Kidney (tissue), 13 donors: ENCODE measurements at regions not wholly inside any gene's neighbourhood (a gene's known extent, or its start where the extent isn't known, plus 50 kb on each side); places are given as distances from the start of the nearest gene placed in this dataset.
"Not testable (repeated sequence)": the region's sequence is repeated elsewhere in the genome, so short reads cannot be mapped to it uniquely, and the experiment has no call there.

Source experiments
- DNase-seq, 5 donors: peaks; one replicate each; pipeline ENCODE4 v3.0.0-alpha.2; 2013 to 2020
- FAIRE-seq: peaks from 2 replicates; lab custom pipeline; 2012; peaks lifted over from hg19 to GRCh38; lab: Jason Lieb, UNC
- H3K27ac ChIP-seq, 2 donors: one replicate each; pipeline ENCODE4 v1.7.0; 2013; ENCODE audit warnings: low read depth in 2 of 2, low read length in 2 of 2, inconsistent platforms in 1 of 2
- H3K27me3 ChIP-seq: one replicate; pipeline ENCODE4 v1.7.1; 2013; ENCODE audit warnings: low read length, inconsistent platforms; ENCODE audit not compliant: control insufficient read depth, insufficient read depth
- H3K36me3 ChIP-seq, 3 donors: one replicate each; pipeline versions ENCODE4 v1.7.0 to v1.7.1; 2013; ENCODE audit warnings: low read length in 3 of 3, control low read depth in 1 of 3, inconsistent platforms in 1 of 3; ENCODE audit not compliant: insufficient read depth in 3 of 3, control insufficient read depth in 2 of 3
- H3K4me1 ChIP-seq, 3 donors: one replicate each; pipeline versions ENCODE4 v1.7.0 to v1.7.1; 2013; ENCODE audit warnings: low read length in 3 of 3, inconsistent platforms in 1 of 3, low read depth in 1 of 3; ENCODE audit not compliant: control insufficient read depth in 2 of 3, insufficient read depth in 2 of 3
- H3K4me3 ChIP-seq, 3 donors: one replicate each; pipeline versions ENCODE4 v1.7.0 to v1.8.1; 2013; ENCODE audit warnings: low read length in 3 of 3, control low read depth in 1 of 3, inconsistent platforms in 1 of 3
- H3K9ac ChIP-seq, 3 donors: one replicate each; pipeline versions ENCODE4 v1.7.0 to v1.7.1; 2013; ENCODE audit warnings: low read length in 3 of 3, control low read depth in 1 of 3, inconsistent platforms in 1 of 3
- H3K9me3 ChIP-seq, 3 donors: one replicate each; pipeline versions ENCODE4 v1.7.0 to v1.7.1; 2013; ENCODE audit warnings: low read length in 3 of 3, control low read depth in 1 of 3, inconsistent platforms in 1 of 3; ENCODE audit not compliant: control insufficient read depth in 2 of 3, insufficient read depth in 1 of 3
- CTCF ChIP-seq: IDR thresholded peaks from 3 replicates; pipeline ENCODE4 v1.5.1; 2012; ENCODE audit warnings: mild to moderate bottlenecking, moderate library complexity, borderline replicate concordance; ENCODE audit not compliant: insufficient read depth; ENCODE audit errors: extremely low read depth
- intact Hi-C: fragments of 100-400 bp; cut with DNase I; formaldehyde crosslinking; loops from one replicate; pipeline ENCODE4 v1.11.1; 2022
- donor health status: control.
- donor health status: control.
- donor health status: control.
- donor health status: control.
- donor health status: control.
- donor health status: DM: yes; HTN: yes; CAD: no.
- donor health status: Normal renal cell carcinoma (clear cell type).

GRCh38 chr21:23138797-23139196, 2140.6 kb downstream of the NCAM2 start:
- Histone ChIP-seq H3K4me3 (no peak overlapping the region), H3K36me3 (no peaks in the 10 kb centered on the region), H3K27ac (no peak overlapping the region), H3K9ac (no peak overlapping the region), H3K9me3 (peaks cover 0 to 3% (median 0%) of the 10 kb centered on the region in 3 donors), H3K4me1 (no peaks in the 10 kb centered on the region), H3K27me3 (no peaks in the 10 kb centered on the region)
- no peak for DNase-seq
- intact Hi-C loops, result no loop called here
- TF ChIP-seq CTCF, result no peak
- no peak for FAIRE-seq

GRCh38 chr21:23152130-23152529, 2153.9 kb downstream of the NCAM2 start:
- no peaks in the 10 kb centered on the region for H3K27me3 ChIP-seq
- no peaks in the 10 kb centered on the region for H3K36me3 ChIP-seq
- no peak overlapping the region for H3K9ac ChIP-seq
- H3K27ac ChIP-seq, result no peak overlapping the region
- no peak overlapping the region for H3K4me3 ChIP-seq
- FAIRE-seq (no peak), DNase-seq (no peak)
- no peaks in the 10 kb centered on the region for H3K4me1 ChIP-seq
- TF ChIP-seq CTCF, result no peak
- H3K9me3 ChIP-seq, result no peaks in the 10 kb centered on the region
- intact Hi-C loops, result no loop called here

GRCh38 chr21:23153842-23154241, 2155.6 kb downstream of the NCAM2 start:
- H3K4me3 ChIP-seq, H3K4me1 ChIP-seq, H3K36me3 ChIP-seq, DNase-seq, H3K27ac ChIP-seq, intact Hi-C loops, H3K27me3 ChIP-seq, H3K9ac ChIP-seq, FAIRE-seq, H3K9me3 ChIP-seq: not testable (repeated sequence)

- Histone ChIP-seq H3K27me3 (no peaks in the 10 kb centered on the region), H3K4me1 (no peaks in the 10 kb centered on the region), H3K9me3 (no peaks in the 10 kb centered on the region), H3K36me3 (no peaks in the 10 kb centered on the region), H3K9ac (no peak overlapping the region), H3K27ac (no peak overlapping the region), H3K4me3 (no peak overlapping the region)
- intact Hi-C loops, result no loop called here
- no peak for DNase-seq
- no peak for FAIRE-seq
- TF ChIP-seq CTCF, result no peak
These were observed 2157.1 kb downstream of the NCAM2 start for GRCh38 chr21:23155281-23155680.
